SK-N-SH (cell line): ENCODE measurements at regions not wholly inside any gene's neighbourhood (a gene's known extent, or its start where the extent isn't known, plus 50 kb on each side); places are given as distances from the start of the nearest gene placed in this dataset.

Source experiments
- CTCF ChIA-PET: fragments of 300-600, 350-600 bp; formaldehyde crosslinking; extraction: SDS; loops from one replicate; lab custom pipeline; 2021; lab: Yijun Ruan, JAX
- POLR2A ChIA-PET: fragments of 350-600 bp; sonication (Branson Sonifier 250); formaldehyde crosslinking; extraction: SDS; loops from one replicate; lab custom pipeline; 2020; ENCODE audit warnings: antibody characterized with exemption, inconsistent platforms; lab: Yijun Ruan, JAX
- DNase-seq: peaks from one replicate; pipeline ENCODE4 v3.0.0; 2012
- H2AFZ ChIP-seq: fragments of 200-600 bp; sonication (generic); 2 replicates; pipeline ENCODE4 v1.8.1; 2016; ENCODE audit warnings: antibody characterized with exemption, mild to moderate bottlenecking, low read depth
- H3F3A ChIP-seq: fragments of 200-600 bp; sonication (generic); replicated peaks from 2 replicates; pipeline ENCODE3; 2016; ENCODE audit warnings: antibody characterized with exemption, mild to moderate bottlenecking; ENCODE audit not compliant: insufficient read depth
- H3K27ac ChIP-seq, 2 experiments: fragments of 200-500 bp in 1 of 2; fragments of 200-600 bp in 1 of 2; sonication (Bioruptor generic) in 1 of 2; sonication (generic), shearing (Covaris generic) in 1 of 2; 2 replicates each; pipeline versions ENCODE4 v1.5.1 to v1.6.1; 2014 to 2016; ENCODE audit warnings: low read depth in 2 of 2, inconsistent platforms in 1 of 2, low read length in 1 of 2, mild to moderate bottlenecking in 1 of 2, mixed read lengths in 1 of 2
- H3K27me3 ChIP-seq: fragments of 200-600 bp; sonication (generic), shearing (Covaris generic); 2 replicates; pipeline ENCODE4 v1.6.1; 2016; ENCODE audit warnings: mixed run types; ENCODE audit not compliant: insufficient read depth
- H3K36me3 ChIP-seq, 2 experiments: fragments of 200-500 bp in 1 of 2; fragments of 200-600 bp in 1 of 2; sonication (Bioruptor generic) in 1 of 2; sonication (generic) in 1 of 2; replicated peaks in 1 of 2; 2 replicates each; pipeline versions ENCODE3 to v1.5.1; 2014 to 2016; ENCODE audit warnings: low read length in 1 of 2, mild to moderate bottlenecking in 1 of 2; ENCODE audit not compliant: insufficient read depth in 2 of 2, control insufficient read depth in 1 of 2
- H3K4me1 ChIP-seq, 2 experiments: fragments of 200-500 bp in 1 of 2; fragments of 200-600 bp in 1 of 2; sonication (Bioruptor generic) in 1 of 2; sonication (generic), shearing (Covaris generic) in 1 of 2; 2 replicates each; pipeline versions ENCODE4 v1.5.1 to v1.6.1; 2014 to 2016; ENCODE audit warnings: low read depth in 1 of 2, low read length in 1 of 2, mixed run types in 1 of 2; ENCODE audit not compliant: insufficient read depth in 2 of 2, control insufficient read depth in 1 of 2
- H3K4me2 ChIP-seq: fragments of 200-600 bp; sonication (generic), shearing (Covaris generic); 2 replicates; pipeline ENCODE4 v1.6.1; 2017; ENCODE audit warnings: mixed run types
- H3K4me3 ChIP-seq, 2 experiments: fragments of 200-500 bp in 1 of 2; fragments of 200-600 bp in 1 of 2; sonication (Bioruptor generic) in 1 of 2; sonication (generic), shearing (Covaris generic) in 1 of 2; 2 replicates each; pipeline versions ENCODE4 v1.5.1 to v1.8.1; 2014 to 2016; ENCODE audit warnings: low read depth in 2 of 2, inconsistent platforms in 1 of 2, low read length in 1 of 2, mild to moderate bottlenecking in 1 of 2, mixed read lengths in 1 of 2, moderate library complexity in 1 of 2
- H3K79me2 ChIP-seq: fragments of 200-600 bp; sonication (generic); 2 replicates; pipeline ENCODE4 v1.8.1; 2017; ENCODE audit warnings: mild to moderate bottlenecking; ENCODE audit not compliant: insufficient read depth
- H3K9ac ChIP-seq: fragments of 200-600 bp; sonication (generic); 2 replicates; pipeline ENCODE4 v1.6.1; 2017; ENCODE audit warnings: mixed run types
- H3K9me2 ChIP-seq: fragments of 200-600 bp; sonication (generic); 2 replicates; pipeline ENCODE4 v1.6.1; 2017; ENCODE audit warnings: mixed run types
- H3K9me3 ChIP-seq: fragments of 200-600 bp; sonication (generic); 2 replicates; pipeline ENCODE4 v1.6.1; 2017; ENCODE audit warnings: mixed run types, mild to moderate bottlenecking, moderate library complexity
- H4K20me1 ChIP-seq: fragments of 200-600 bp; sonication (generic); 2 replicates; pipeline ENCODE4 v1.6.1; 2017; ENCODE audit warnings: mild to moderate bottlenecking, mixed run types; ENCODE audit not compliant: insufficient read depth
- CHD2 ChIP-seq: fragments of 150-350 bp; IDR thresholded peaks from 2 replicates; pipeline ENCODE4 v1.6.1; 2018; ENCODE audit warnings: low read length; ENCODE audit not compliant: partially characterized antibody
- EZH2phosphoT487 ChIP-seq: fragments of 200-600 bp; sonication (generic); IDR thresholded peaks from 2 replicates; pipeline ENCODE4 v1.6.1; 2017; ENCODE audit warnings: low read depth, mixed run types, mild to moderate bottlenecking, antibody characterized with exemption, moderate library complexity, borderline replicate concordance
- FOSL2 ChIP-seq: IDR thresholded peaks from 2 replicates; pipeline ENCODE4 v1.4.0; 2012; ENCODE audit warnings: low read depth, mild to moderate bottlenecking, moderate library complexity, borderline replicate concordance
- FOXJ3 ChIP-seq: sonication (generic); formaldehyde crosslinking; IDR thresholded peaks from 2 replicates; pipeline ENCODE4 v1.5.1; 2020; ENCODE audit warnings: mild to moderate bottlenecking, missing genetic modification reagents
- FOXM1 ChIP-seq: IDR thresholded peaks from 2 replicates; pipeline ENCODE4 v1.4.0; 2012; ENCODE audit warnings: low read depth, mild to moderate bottlenecking
- MAX ChIP-seq: IDR thresholded peaks from 2 replicates; pipeline ENCODE4 v1.4.0; 2012; ENCODE audit warnings: low read depth
- MXI1 ChIP-seq: IDR thresholded peaks from 2 replicates; pipeline ENCODE4 v1.6.1; 2012; ENCODE audit warnings: mild to moderate bottlenecking, low read depth, low read length, improper control_type of control experiment
- NFIC ChIP-seq: IDR thresholded peaks from 2 replicates; pipeline ENCODE4 v1.4.0; 2012; ENCODE audit warnings: borderline replicate concordance
- POLR2AphosphoS5 ChIP-seq: IDR thresholded peaks from 2 replicates; pipeline ENCODE4 v1.6.1; 2012; ENCODE audit warnings: low read depth, low read length
- RAD21 ChIP-seq: IDR thresholded peaks from 2 replicates; pipeline ENCODE4 v1.6.1; 2012; ENCODE audit warnings: mild to moderate bottlenecking, low read length
- RCOR1 ChIP-seq: fragments of 150-350 bp; IDR thresholded peaks from 2 replicates; pipeline ENCODE4 v1.6.1; 2017; ENCODE audit warnings: antibody characterized with exemption, low read length
- REST ChIP-seq: IDR thresholded peaks from 2 replicates; pipeline ENCODE4 v1.6.1; 2012; ENCODE audit warnings: mild to moderate bottlenecking, low read depth, low read length, moderate library complexity
- RFX5 ChIP-seq: IDR thresholded peaks from 2 replicates; pipeline ENCODE4 v1.6.1; 2012; ENCODE audit warnings: mild to moderate bottlenecking, improper control_type of control experiment, low read length
- TAF1 ChIP-seq: IDR thresholded peaks from 2 replicates; pipeline ENCODE4 v1.6.1; 2012; ENCODE audit warnings: low read depth, mild to moderate bottlenecking, low read length, moderate library complexity, borderline replicate concordance
- TCF12 ChIP-seq: IDR thresholded peaks from 2 replicates; pipeline ENCODE4 v1.4.0; 2012
- TEAD4 ChIP-seq: IDR thresholded peaks from 2 replicates; pipeline ENCODE4 v1.4.0; 2012; ENCODE audit warnings: mild to moderate bottlenecking, borderline replicate concordance; ENCODE audit not compliant: insufficient read depth
- YY1 ChIP-seq: IDR thresholded peaks from 2 replicates; pipeline ENCODE4 v1.4.0; 2012; ENCODE audit warnings: low read depth, mild to moderate bottlenecking
- ZBTB33 ChIP-seq: IDR thresholded peaks from 2 replicates; pipeline ENCODE4 v1.4.0; 2012; ENCODE audit warnings: low read depth, borderline replicate concordance
- WGBS: methylation state at CpG from one replicate; pipeline ENCODE4 v1.1.6; 2017; ENCODE audit warnings: low lambda C conversion rate; 5-methylcytosine and 5-hydroxymethylcytosine counted together

GRCh38 chr4:81572402-81572801 is 100.7 kb upstream of the RASGEF1B start:
- Histone ChIP-seq H3K4me1 (no peaks in the 10 kb centered on the region), H3K79me2 (no peaks in the 10 kb centered on the region), H4K20me1 (no peaks in the 10 kb centered on the region), H3K9ac (no peak overlapping the region), H3F3A (no peaks in the 10 kb centered on the region), H3K4me2 (no peak overlapping the region), H3K27ac (no peak overlapping the region), H3K27me3 (no peaks in the 10 kb centered on the region), H3K4me3 (no peak overlapping the region), H3K9me2 (no peaks in the 10 kb centered on the region), H2AFZ (no peak overlapping the region), H3K36me3 (no peaks in the 10 kb centered on the region), H3K9me3 (no peaks in the 10 kb centered on the region)
- TF ChIP-seq RFX5 (no peak), MAX (no peak), TAF1 (no peak), TCF12 (no peak), TEAD4 (no peak), NFIC (no peak), FOXM1 (no peak), CHD2 (no peak), RCOR1 (no peak), REST (no peak), FOXJ3 (CRISPR knock-in tag) (no peak), MXI1 (no peak)
- CTCF ChIA-PET, result no interaction called here
- POLR2A ChIA-PET, result no interaction called here
- DNase-seq, result no peak

GRCh38 chr4:81571105-81571504 is 99.4 kb upstream of the RASGEF1B start:
- DNase-seq, result no peak
- Histone ChIP-seq H3K4me1 (no peaks in the 10 kb centered on the region), H3F3A (no peaks in the 10 kb centered on the region), H3K27ac (no peak overlapping the region)
- CTCF ChIA-PET, result no interaction called here
- TF ChIP-seq POLR2AphosphoS5 (no peak), YY1 (no peak), EZH2phosphoT487 (no peak), TEAD4 (no peak), RAD21 (no peak), FOSL2 (no peak), ZBTB33 (no peak)
- TF ChIP-seq, all 33 proteins: peak for 0
- Histone ChIP-seq H3K36me3 (no peaks in the 10 kb centered on the region), H3K9me2 (no peaks in the 10 kb centered on the region), H3K79me2 (no peaks in the 10 kb centered on the region), H3K27me3 (no peaks in the 10 kb centered on the region), H3K4me3 (no peak overlapping the region), H4K20me1 (no peaks in the 10 kb centered on the region), H3K9ac (no peak overlapping the region), H2AFZ (no peak overlapping the region), H3K4me2 (no peak overlapping the region), H3K9me3 (no peaks in the 10 kb centered on the region)
- POLR2A ChIA-PET, result no interaction called here
- WGBS, result 0% methylated on average over 1 of the region's 1 CpG
